ENCODE measurements at regions not wholly inside any gene's neighbourhood (a gene's known extent, or its start where the extent isn't known, plus 50 kb on each side); places are given as distances from the start of the nearest gene placed in this dataset.
"Not testable (repeated sequence)": the region's sequence is repeated elsewhere in the genome, so short reads cannot be mapped to it uniquely, and the experiment has no call there.

GRCh38 chr16:22659933-22660332 lies 149.2 kb downstream of the NPIPB5 start:
- H3K4me1 Mint-ChIP-seq (ENCODE audit: insufficient read depth, unreplicated experiment), result no peaks in the 10 kb centered on the region
- ChIA-PET POLR2A (no interaction called here), CTCF (no interaction called here)
- no peak overlapping the region for H3K27ac Mint-ChIP-seq (ENCODE audit: low read depth, unreplicated experiment)
- no peak for DNase-seq (ENCODE audit: unreplicated experiment)
- no TSS peak for BruUV-seq (replicated peaks)
- no peaks in the 10 kb centered on the region for H3K27me3 Mint-ChIP-seq (ENCODE audit: insufficient read depth, unreplicated experiment)
- H3K9me3 Mint-ChIP-seq (ENCODE audit: unreplicated experiment), result no peaks in the 10 kb centered on the region
- H3K4me3 Mint-ChIP-seq (ENCODE audit: unreplicated experiment), result no peak overlapping the region
- no peaks in the 10 kb centered on the region for H3K36me3 Mint-ChIP-seq (ENCODE audit: insufficient read depth, unreplicated experiment)
- TF ChIP-seq CTCF (IDR thresholded peaks at IDR 0.05; ENCODE audit: unreplicated experiment), result no peak
- intact Hi-C loops (cut with micrococcal nuclease), result no loop called here

GRCh38 chr16:22660441-22661160 lies 149.9 kb downstream of the NPIPB5 start:
- intact Hi-C loops (cut with micrococcal nuclease), result no loop called here
- DNase-seq (ENCODE audit: unreplicated experiment), result no peak
- no peaks in the 10 kb centered on the region for H3K27me3 Mint-ChIP-seq (ENCODE audit: insufficient read depth, unreplicated experiment)
- CTCF ChIA-PET, result interaction anchor here (0.6 to 1.2 kb wide), 3 partner anchors 10 to 76 kb away, joined by 3 read pairs; no protein-coding TSS in a partner anchor
- POLR2A ChIA-PET, result no interaction called here
- no peak overlapping the region for H3K27ac Mint-ChIP-seq (ENCODE audit: low read depth, unreplicated experiment)
- H3K4me3 Mint-ChIP-seq (ENCODE audit: unreplicated experiment), result no peak overlapping the region
- H3K4me1 Mint-ChIP-seq (ENCODE audit: insufficient read depth, unreplicated experiment), result no peaks in the 10 kb centered on the region
- no peaks in the 10 kb centered on the region for H3K36me3 Mint-ChIP-seq (ENCODE audit: insufficient read depth, unreplicated experiment)
- H3K9me3 Mint-ChIP-seq (ENCODE audit: unreplicated experiment), result no peaks in the 10 kb centered on the region
- no peak for TF ChIP-seq CTCF (IDR thresholded peaks at IDR 0.05; ENCODE audit: unreplicated experiment)
- no TSS peak for BruUV-seq (replicated peaks)

- Mint-ChIP-seq H3K4me3 (ENCODE audit: unreplicated experiment) (no peak overlapping the region), H3K27me3 (ENCODE audit: insufficient read depth, unreplicated experiment) (no peaks in the 10 kb centered on the region), H3K9me3 (ENCODE audit: unreplicated experiment) (no peaks in the 10 kb centered on the region), H3K36me3 (ENCODE audit: insufficient read depth, unreplicated experiment) (no peaks in the 10 kb centered on the region), H3K27ac (ENCODE audit: low read depth, unreplicated experiment) (no peak overlapping the region), H3K4me1 (ENCODE audit: insufficient read depth, unreplicated experiment) (no peaks in the 10 kb centered on the region)
- intact Hi-C loops (cut with micrococcal nuclease), result no loop called here
- DNase-seq (ENCODE audit: unreplicated experiment), result no peak
- CTCF ChIA-PET, result interaction anchor here (0.6 to 1.2 kb wide), 3 partner anchors 9 to 76 kb away, joined by 3 read pairs; no protein-coding TSS in a partner anchor
- POLR2A ChIA-PET, result interaction anchor here (0.6 kb wide), 1 partner anchor 29 kb away, joined by 3 read pairs; no protein-coding TSS in a partner anchor
- BruUV-seq (replicated peaks), result no TSS peak
- TF ChIP-seq CTCF (IDR thresholded peaks at IDR 0.05; ENCODE audit: unreplicated experiment), result no peak
Observed at GRCh38 chr16:22661161-22661647, 150.5 kb downstream of the NPIPB5 start.

- BruUV-seq (replicated peaks), result not testable (repeated sequence)
Observed at GRCh38 chr16:22662958-22663357, 151.0 kb upstream of the HS3ST2 start.

More at GRCh38 chr16:22662958-22663357, 151.0 kb upstream of the HS3ST2 start:
- H3K4me3 Mint-ChIP-seq (ENCODE audit: unreplicated experiment); H3K27ac Mint-ChIP-seq (ENCODE audit: low read depth, unreplicated experiment); DNase-seq (ENCODE audit: unreplicated experiment); H3K4me1 Mint-ChIP-seq (ENCODE audit: insufficient read depth, unreplicated experiment); POLR2A ChIA-PET; H3K36me3 Mint-ChIP-seq (ENCODE audit: insufficient read depth, unreplicated experiment); H3K27me3 Mint-ChIP-seq (ENCODE audit: insufficient read depth, unreplicated experiment); intact Hi-C loops (cut with micrococcal nuclease); H3K9me3 Mint-ChIP-seq (ENCODE audit: unreplicated experiment): not testable (repeated sequence)
- CTCF ChIA-PET, result interaction anchor here (0.7 to 1.0 kb wide), 3 partner anchors 38 to 1103 kb away, joined by 3 to 4 read pairs (median 3); no protein-coding TSS in a partner anchor

Data from MCF 10A (cell line).